Activated B cell treated with CpG ODN at 0.5 μM for 24 hours (primary cell): ENCODE measurements at regions not wholly inside any gene's neighbourhood (a gene's known extent, or its start where the extent isn't known, plus 50 kb on each side); places are given as distances from the start of the nearest gene placed in this dataset.

Experiments
- ATAC-seq: fragments of 200-7000 bp; cut with Tn5 transposase; one replicate; pipeline ENCODE4 v1.10.0; 2021; ENCODE audit warnings: low read depth, mild to moderate bottlenecking, moderate library complexity
- CTCF ChIA-PET: fragments of 350-600 bp; sonication (Branson Sonifier 250); formaldehyde crosslinking; loops from one replicate; lab custom pipeline; 2021; ENCODE audit warnings: antibody characterized with exemption; lab: Charles Lee
- POLR2A ChIA-PET: fragments of 350-600 bp; sonication (Branson Sonifier 250); formaldehyde crosslinking; loops from one replicate; lab custom pipeline; 2021; ENCODE audit warnings: antibody characterized with exemption; lab: Charles Lee
- DNase-seq: peaks from one replicate; pipeline ENCODE4 v3.0.0; 2022
- H3K27ac Mint-ChIP-seq: one replicate; pipeline ENCODE4 v1.8.0; 2020; ENCODE audit warnings: mixed read lengths
- H3K27me3 Mint-ChIP-seq: one replicate; pipeline ENCODE4 v1.8.0; 2021; ENCODE audit warnings: mixed read lengths
- H3K36me3 Mint-ChIP-seq: one replicate; pipeline ENCODE4 v1.8.0; 2021; ENCODE audit warnings: low read depth, mixed read lengths
- H3K4me1 Mint-ChIP-seq: one replicate; pipeline ENCODE4 v1.8.0; 2021; ENCODE audit warnings: mixed read lengths
- H3K4me3 Mint-ChIP-seq: one replicate; pipeline ENCODE4 v1.8.0; 2020; ENCODE audit warnings: mild to moderate bottlenecking, mixed read lengths
- H3K9me3 Mint-ChIP-seq: one replicate; pipeline ENCODE4 v1.8.0; 2020; ENCODE audit warnings: mixed read lengths
- CTCF ChIP-seq: fragments of 200-600 bp; IDR thresholded peaks from one replicate; pipeline ENCODE4 v1.8.0; 2022; ENCODE audit warnings: antibody characterized with exemption, mild to moderate bottlenecking
- intact Hi-C: fragments of 100-400 bp; cut with micrococcal nuclease; formaldehyde crosslinking; loops from one replicate; pipeline ENCODE4 v1.15.1; 2024

GRCh38 chr10:8544500-8544899 is 490.0 kb downstream of the GATA3 start:
- no peak for ATAC-seq
- ChIA-PET CTCF (no interaction called here), POLR2A (no interaction called here)
- H3K4me3 Mint-ChIP-seq, result no peak overlapping the region
- TF ChIP-seq CTCF, result no peak
- no peak for DNase-seq
- no peaks in the 10 kb centered on the region for H3K36me3 Mint-ChIP-seq
- intact Hi-C loops, result no loop called here
- H3K9me3 Mint-ChIP-seq, result peaks cover 2% of the 10 kb centered on the region
- no peaks in the 10 kb centered on the region for H3K27me3 Mint-ChIP-seq
- no peaks in the 10 kb centered on the region for H3K4me1 Mint-ChIP-seq
- no peak overlapping the region for H3K27ac Mint-ChIP-seq

- no peaks in the 10 kb centered on the region for H3K4me1 Mint-ChIP-seq
Observed at GRCh38 chr10:8554574-8554973, 500.1 kb downstream of the GATA3 start.

GRCh38 chr10:8556321-8556720 is 501.8 kb downstream of the GATA3 start:
- TF ChIP-seq CTCF, result no peak
- intact Hi-C loops, result no loop called here
- DNase-seq (no peak), ATAC-seq (no peak)
- POLR2A ChIA-PET, result no interaction called here
- CTCF ChIA-PET, result no interaction called here
- H3K36me3 Mint-ChIP-seq, result no peaks in the 10 kb centered on the region
- H3K9me3 Mint-ChIP-seq, result no peaks in the 10 kb centered on the region
- no peaks in the 10 kb centered on the region for H3K4me1 Mint-ChIP-seq
- H3K27me3 Mint-ChIP-seq, result no peaks in the 10 kb centered on the region
- no peak overlapping the region for H3K27ac Mint-ChIP-seq
- no peak overlapping the region for H3K4me3 Mint-ChIP-seq

More at GRCh38 chr10:8554574-8554973, 500.1 kb downstream of the GATA3 start:
- no peak for TF ChIP-seq CTCF
- Mint-ChIP-seq H3K36me3 (no peaks in the 10 kb centered on the region), H3K27me3 (no peaks in the 10 kb centered on the region), H3K9me3 (no peaks in the 10 kb centered on the region), H3K27ac (no peak overlapping the region), H3K4me3 (no peak overlapping the region)
- CTCF ChIA-PET, result no interaction called here
- ATAC-seq (no peak), DNase-seq (no peak)
- POLR2A ChIA-PET, result no interaction called here
- intact Hi-C loops, result no loop called here

- no peak for ATAC-seq
- Mint-ChIP-seq H3K4me3 (no peak overlapping the region), H3K36me3 (no peaks in the 10 kb centered on the region)
Observed at GRCh38 chr10:8563478-8563877, 509.0 kb downstream of the GATA3 start.

DNA sequence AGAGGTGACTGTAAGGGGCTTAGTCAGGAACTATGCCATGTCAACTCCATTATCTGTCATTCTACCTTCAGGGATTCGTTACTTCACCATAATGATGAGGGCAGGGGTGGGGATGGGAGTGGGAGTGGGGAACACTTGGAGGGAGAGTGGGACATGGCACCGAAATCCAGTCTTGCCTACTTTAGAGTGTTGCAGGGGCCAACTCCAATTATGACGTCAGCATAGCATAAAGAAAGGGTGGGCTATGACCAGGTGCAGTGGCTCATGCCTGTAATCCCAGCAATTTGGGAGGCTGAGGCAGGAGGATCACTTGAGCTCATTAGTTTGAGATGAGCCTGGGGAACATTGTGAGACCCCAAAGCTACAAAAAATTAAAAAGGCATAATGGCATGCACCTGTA is 512.2 kb downstream of the GATA3 start:
- CTCF ChIA-PET, result no interaction called here
- no peaks in the 10 kb centered on the region for H3K36me3 Mint-ChIP-seq
- no peak overlapping the region for H3K4me3 Mint-ChIP-seq
- POLR2A ChIA-PET, result no interaction called here
- no peak for ATAC-seq
- no peaks in the 10 kb centered on the region for H3K27me3 Mint-ChIP-seq
- intact Hi-C loops, result no loop called here
- no peak overlapping the region for H3K27ac Mint-ChIP-seq
- H3K9me3 Mint-ChIP-seq, result no peaks in the 10 kb centered on the region
- no peak for DNase-seq
- H3K4me1 Mint-ChIP-seq, result no peaks in the 10 kb centered on the region
- TF ChIP-seq CTCF, result no peak

More at GRCh38 chr10:8563478-8563877, 509.0 kb downstream of the GATA3 start:
- Mint-ChIP-seq H3K4me1 (no peaks in the 10 kb centered on the region), H3K27me3 (no peaks in the 10 kb centered on the region), H3K9me3 (no peaks in the 10 kb centered on the region), H3K27ac (no peak overlapping the region)
- ChIA-PET POLR2A (no interaction called here), CTCF (no interaction called here)
- no peak for DNase-seq
- TF ChIP-seq CTCF, result no peak
- intact Hi-C loops, result no loop called here
